NT2/D1 (cell line): ENCODE measurements at regions not wholly inside any gene's neighbourhood (a gene's known extent, or its start where the extent isn't known, plus 50 kb on each side); places are given as distances from the start of the nearest gene placed in this dataset.

ENCODE experiments used
- SUZ12 ChIP-seq: IDR thresholded peaks from 2 replicates; pipeline ENCODE4 v1.6.1; 2011; ENCODE audit not compliant: insufficient read length, insufficient read depth; ENCODE audit errors: extremely low read depth
- YY1 ChIP-seq: IDR thresholded peaks from 2 replicates; pipeline ENCODE4 v1.6.1; 2011; ENCODE audit not compliant: insufficient read length, insufficient read depth
- ZNF274 ChIP-seq: IDR thresholded peaks from 2 replicates; pipeline ENCODE4 v1.6.1; 2011; ENCODE audit warnings: mild to moderate bottlenecking, low read depth, low read length

GRCh38 chr3:117875887-117876286 is 1158.8 kb downstream of the IGSF11 start:
- TF ChIP-seq YY1 (no peak), SUZ12 (no peak), ZNF274 (no peak)
